ENCODE measurements at regions not wholly inside any gene's neighbourhood (a gene's known extent, or its start where the extent isn't known, plus 50 kb on each side); places are given as distances from the start of the nearest gene placed in this dataset.

DNA sequence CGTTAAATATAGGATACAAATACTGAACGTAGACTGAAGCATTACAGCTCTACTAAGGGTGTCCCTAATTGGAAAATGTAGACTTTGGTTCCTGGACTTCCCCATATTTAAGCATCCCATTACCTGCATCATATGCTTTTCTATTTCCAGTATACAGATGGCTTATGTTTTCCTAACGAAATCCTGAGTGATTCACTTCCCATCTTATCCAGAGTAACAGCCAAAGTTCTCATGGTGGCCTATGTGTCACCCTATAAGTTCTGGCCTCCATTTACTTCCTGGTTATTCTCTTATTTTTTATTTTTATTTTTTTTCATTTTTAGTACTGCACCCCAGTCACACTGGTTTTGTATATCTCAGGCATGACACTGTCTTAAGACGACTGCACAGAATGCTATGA is 552.3 kb downstream of the PRDM9 start:
- TF ChIP-seq CTCF (optimal IDR thresholded peaks at IDR 0.05 in 1 of 3, IDR thresholded peaks at IDR 0.05 in 1 of 3, conservative IDR thresholded peaks at IDR 0.05 in 1 of 3; ENCODE audit: extremely low read depth in 1 of 3, insufficient read depth in 2 of 3, low read length in 3 of 3) (no peak), EZH2 (IDR thresholded peaks at IDR 0.05; ENCODE audit: low read length) (no peak)
